Naive thymus-derived CD4-positive, alpha-beta T cell (primary cell): ENCODE measurements at regions not wholly inside any gene's neighbourhood (a gene's known extent, or its start where the extent isn't known, plus 50 kb on each side); places are given as distances from the start of the nearest gene placed in this dataset.

ENCODE experiments used
- ATAC-seq: fragments of 150-1000 bp; cut with Tn5 transposase; 2 replicates; pipeline ENCODE4 v1.10.0; 2021; ENCODE audit warnings: mild to moderate bottlenecking, moderate library complexity
- CTCF ChIA-PET: fragments of 350-600 bp; sonication (Branson Sonifier 250); formaldehyde crosslinking; loops from one replicate; lab custom pipeline; 2021; ENCODE audit warnings: antibody characterized with exemption; lab: Charles Lee
- POLR2A ChIA-PET: fragments of 350-600 bp; sonication (Branson Sonifier 250); formaldehyde crosslinking; loops from one replicate; lab custom pipeline; 2021; ENCODE audit warnings: antibody characterized with exemption, inconsistent platforms; lab: Charles Lee
- DNase-seq, 9 donors: peaks; one replicate each; pipeline versions ENCODE4 v3.0.0 to v3.0.0-alpha.2; 2020 to 2022; ENCODE audit warnings: mixed read lengths in 1 of 9
- H3K27ac ChIP-seq: one replicate; pipeline ENCODE4 v1.7.0; 2013; ENCODE audit warnings: mild to moderate bottlenecking, low read depth, low read length, moderate library complexity
- H3K27me3 ChIP-seq, 2 donors: one replicate each; pipeline ENCODE4 v1.7.0; 2013; ENCODE audit warnings: low read length in 2 of 2, mild to moderate bottlenecking in 2 of 2, moderate library complexity in 2 of 2; ENCODE audit not compliant: control insufficient read depth in 2 of 2, insufficient read depth in 2 of 2
- H3K36me3 ChIP-seq, 3 experiments: 1 replicate in 2 of 3; 2 replicates in 1 of 3; pipeline ENCODE4 v1.7.0; 2013; ENCODE audit warnings: low read length in 3 of 3, mild to moderate bottlenecking in 3 of 3, moderate library complexity in 1 of 3; ENCODE audit not compliant: insufficient read depth in 3 of 3, control insufficient read depth in 2 of 3
- H3K4me1 ChIP-seq, 2 donors: one replicate each; pipeline ENCODE4 v1.7.0; 2013; ENCODE audit warnings: low read length in 2 of 2, mild to moderate bottlenecking in 2 of 2, moderate library complexity in 1 of 2; ENCODE audit not compliant: control insufficient read depth in 2 of 2, insufficient read depth in 2 of 2
- H3K4me3 ChIP-seq: 2 replicates; pipeline ENCODE4 v1.7.0; 2013; ENCODE audit warnings: mild to moderate bottlenecking, low read length
- H3K9me3 ChIP-seq, 3 experiments: 1 replicate in 2 of 3; 2 replicates in 1 of 3; pipeline ENCODE4 v1.7.0; 2013; ENCODE audit warnings: low read length in 3 of 3; ENCODE audit not compliant: control insufficient read depth in 2 of 3
- H3K27ac Mint-ChIP-seq, 9 donors: one replicate each; pipeline ENCODE4 v1.8.0; 2020 to 2022; ENCODE audit warnings: mixed read lengths in 9 of 9, mild to moderate bottlenecking in 8 of 9, moderate library complexity in 5 of 9, inconsistent platforms in 2 of 9
- H3K27me3 Mint-ChIP-seq, 5 donors: one replicate each; pipeline ENCODE4 v1.8.0; 2021 to 2022; ENCODE audit warnings: mixed read lengths in 5 of 5, mild to moderate bottlenecking in 1 of 5
- H3K36me3 Mint-ChIP-seq, 5 donors: one replicate each; pipeline ENCODE4 v1.8.0; 2020 to 2022; ENCODE audit warnings: mixed read lengths in 5 of 5, mild to moderate bottlenecking in 3 of 5, inconsistent platforms in 1 of 5
- H3K4me1 Mint-ChIP-seq, 7 donors: one replicate each; pipeline ENCODE4 v1.8.0; 2020 to 2022; ENCODE audit warnings: mixed read lengths in 7 of 7, mild to moderate bottlenecking in 3 of 7, inconsistent platforms in 1 of 7
- H3K4me3 Mint-ChIP-seq, 10 donors: one replicate each; pipeline ENCODE4 v1.8.0; 2020 to 2022; ENCODE audit warnings: mild to moderate bottlenecking in 10 of 10, mixed read lengths in 10 of 10, moderate library complexity in 6 of 10, inconsistent platforms in 2 of 10
- H3K9me3 Mint-ChIP-seq, 11 donors: one replicate each; pipeline ENCODE4 v1.8.0; 2020 to 2022; ENCODE audit warnings: mixed read lengths in 11 of 11, mild to moderate bottlenecking in 4 of 11, inconsistent platforms in 1 of 11, moderate library complexity in 1 of 11
- intact Hi-C, 2 donors: fragments of 100-400 bp; cut with micrococcal nuclease; formaldehyde crosslinking; loops; one replicate each; pipeline ENCODE4 v1.15.1; 2023

DNA sequence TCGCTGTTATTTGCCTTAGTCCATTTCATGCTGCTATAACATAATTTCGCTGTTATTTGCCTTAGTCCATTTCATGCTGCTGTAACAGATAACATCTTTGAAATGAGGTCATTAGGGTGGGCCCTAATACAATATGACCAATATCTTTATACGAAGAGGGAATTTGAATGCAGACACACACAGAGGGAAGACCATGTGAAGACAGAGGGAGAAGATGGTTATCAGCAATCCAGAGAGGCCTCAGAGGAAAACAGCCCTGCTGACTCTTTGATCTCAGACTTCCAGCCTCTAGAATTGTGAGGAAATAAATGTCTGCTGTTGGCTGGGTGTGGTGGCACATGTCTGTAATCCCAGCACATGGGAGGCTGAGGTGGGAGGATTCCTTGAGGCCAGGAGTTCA, 404.9 kb downstream of the TYW1 start:
- Mint-ChIP-seq H3K4me3 (no peak overlapping the region), H3K36me3 (peaks cover 0 to 5% (median 0%) of the 10 kb centered on the region in 5 donors), H3K27ac (no peak overlapping the region), H3K27me3 (peaks cover 0 to 10% (median 0%) of the 10 kb centered on the region in 5 donors), H3K4me1 (no peaks in the 10 kb centered on the region), H3K9me3 (peaks cover 0 to 43% (median 14%) of the 10 kb centered on the region in 11 donors)
- H3K27me3 ChIP-seq = no peaks in the 10 kb centered on the region
- POLR2A ChIA-PET = no interaction called here
- CTCF ChIA-PET = no interaction called here
- intact Hi-C loops = no loop called here
- H3K9me3 ChIP-seq = peaks cover 0 to 4% (median 0%) of the 10 kb centered on the region in 3 experiments
- ATAC-seq = no peak
- H3K36me3 ChIP-seq = no peaks in the 10 kb centered on the region
- no peaks in the 10 kb centered on the region for H3K4me1 ChIP-seq
- no peak overlapping the region for H3K27ac ChIP-seq
- no peak overlapping the region for H3K4me3 ChIP-seq
- no peak for DNase-seq

DNA sequence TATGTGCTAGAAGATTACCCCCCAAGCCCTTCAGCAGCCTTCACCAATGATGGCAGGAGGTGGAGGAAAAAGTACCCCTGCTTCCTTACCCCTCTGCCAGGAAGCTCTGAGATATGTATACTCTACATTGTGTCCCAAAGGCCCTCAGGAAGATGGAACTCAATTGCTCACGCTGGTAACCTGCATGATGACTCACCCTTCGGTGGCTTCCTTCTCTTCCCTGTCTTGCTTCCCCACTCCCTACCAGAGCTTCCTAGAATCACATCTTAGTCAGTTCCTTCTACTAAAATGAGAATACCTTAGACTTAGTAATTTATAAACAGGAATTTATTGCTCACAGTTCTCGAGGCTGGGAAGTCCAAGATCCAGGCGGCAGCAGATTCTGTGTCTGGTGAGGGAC, 405.6 kb downstream of the TYW1 start:
- DNase-seq (no peak), ATAC-seq (no peak)
- H3K27me3 ChIP-seq = no peaks in the 10 kb centered on the region
- H3K27ac ChIP-seq = no peak overlapping the region
- H3K4me3 ChIP-seq = no peak overlapping the region
- no peaks in the 10 kb centered on the region for H3K36me3 ChIP-seq
- Mint-ChIP-seq H3K4me3 (no peak overlapping the region), H3K4me1 (no peaks in the 10 kb centered on the region), H3K36me3 (peaks cover 0 to 5% (median 0%) of the 10 kb centered on the region in 5 donors), H3K27ac (no peak overlapping the region), H3K9me3 (peaks cover 0 to 40% (median 12%) of the 10 kb centered on the region in 11 donors), H3K27me3 (peaks cover 0 to 10% (median 0%) of the 10 kb centered on the region in 5 donors)
- peaks cover 0 to 4% (median 0%) of the 10 kb centered on the region in 3 experiments for H3K9me3 ChIP-seq
- ChIA-PET CTCF (no interaction called here), POLR2A (no interaction called here)
- intact Hi-C loops = no loop called here
- no peaks in the 10 kb centered on the region for H3K4me1 ChIP-seq

DNA sequence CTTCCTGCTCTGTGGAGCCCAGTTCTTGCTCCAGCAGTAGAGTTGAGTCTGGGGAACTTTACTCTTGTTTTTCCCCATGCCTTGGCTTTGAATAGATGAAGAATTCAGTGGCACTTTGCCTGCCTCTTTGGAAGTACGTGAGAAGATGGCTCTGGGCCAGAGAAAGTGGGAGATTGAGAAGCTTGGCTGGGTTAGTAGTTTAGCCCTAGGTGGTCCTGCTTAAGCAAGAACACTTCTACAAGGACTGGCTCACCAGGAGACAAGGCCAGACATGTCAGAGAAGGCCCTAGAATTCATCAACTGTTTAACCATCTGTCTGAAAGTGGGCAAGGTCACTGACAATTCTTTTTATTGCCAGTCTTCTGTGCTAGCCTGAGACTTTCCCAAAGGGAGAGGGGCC, 410.3 kb downstream of the TYW1 start:
- no peak overlapping the region for H3K27ac ChIP-seq
- no peaks in the 10 kb centered on the region for H3K27me3 ChIP-seq
- ATAC-seq (no peak), DNase-seq (no peak)
- peaks cover 0 to 10% (median 5%) of the 10 kb centered on the region in 5 donors for H3K27me3 Mint-ChIP-seq
- no peaks in the 10 kb centered on the region for H3K36me3 Mint-ChIP-seq
- H3K9me3 ChIP-seq = no peaks in the 10 kb centered on the region
- intact Hi-C loops = no loop called here
- POLR2A ChIA-PET = no interaction called here
- peaks cover 0 to 27% (median 8%) of the 10 kb centered on the region in 11 donors for H3K9me3 Mint-ChIP-seq
- H3K27ac Mint-ChIP-seq = no peak overlapping the region
- H3K4me3 Mint-ChIP-seq = no peak overlapping the region
- H3K36me3 ChIP-seq = no peaks in the 10 kb centered on the region
- CTCF ChIA-PET = no interaction called here
- no peak overlapping the region for H3K4me3 ChIP-seq
- H3K4me1 ChIP-seq = no peaks in the 10 kb centered on the region
- H3K4me1 Mint-ChIP-seq = no peaks in the 10 kb centered on the region

DNA sequence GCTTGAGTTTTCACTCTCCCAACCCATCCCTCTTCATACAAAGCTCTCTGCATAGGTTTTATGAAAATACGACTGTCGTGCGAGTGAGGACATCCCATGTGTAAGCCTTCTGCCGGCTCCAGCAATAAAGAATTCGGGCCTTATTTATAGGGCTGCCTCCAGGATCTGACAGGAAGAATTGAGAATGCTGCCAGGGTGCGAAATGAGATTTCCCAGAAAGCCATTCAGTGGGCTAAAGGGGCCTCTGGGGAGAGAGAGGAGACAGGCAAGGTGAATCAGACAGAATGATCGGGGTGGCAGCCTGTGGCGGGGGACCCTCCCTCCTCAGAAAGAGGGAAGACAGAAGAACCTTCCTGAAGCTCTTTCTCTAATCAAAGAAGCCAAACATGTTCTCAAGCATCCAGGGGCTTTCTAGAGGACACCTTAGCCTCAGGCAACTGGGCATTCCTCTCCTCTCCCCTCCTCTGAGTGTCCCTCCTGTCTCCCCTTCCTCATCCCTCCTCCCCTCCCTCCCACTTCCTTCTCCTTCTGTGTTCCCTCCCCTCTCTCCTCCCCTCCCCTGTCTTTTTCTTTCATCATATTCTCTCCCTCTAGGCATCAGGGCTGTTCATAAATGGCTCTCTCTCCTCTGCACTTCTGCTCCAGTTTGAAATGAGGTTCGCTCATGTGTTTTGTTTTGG, 410.9 kb downstream of the TYW1 start:
- ChIA-PET CTCF (interaction anchor here (0.9 kb wide), 1 partner anchor 29 kb away, joined by 3 read pairs; no protein-coding TSS in a partner anchor), POLR2A (no interaction called here)
- no peaks in the 10 kb centered on the region for H3K4me1 Mint-ChIP-seq
- intact Hi-C loops = no loop called here
- H3K4me1 ChIP-seq = no peaks in the 10 kb centered on the region
- H3K36me3 ChIP-seq = no peaks in the 10 kb centered on the region
- peaks cover 0 to 10% (median 5%) of the 10 kb centered on the region in 5 donors for H3K27me3 Mint-ChIP-seq
- H3K4me3 ChIP-seq = no peak overlapping the region
- ATAC-seq (no peak), DNase-seq (no peak)
- H3K36me3 Mint-ChIP-seq = no peaks in the 10 kb centered on the region
- no peak overlapping the region for H3K27ac ChIP-seq
- no peak overlapping the region for H3K4me3 Mint-ChIP-seq
- peaks cover 0 to 25% (median 7%) of the 10 kb centered on the region in 11 donors for H3K9me3 Mint-ChIP-seq
- no peaks in the 10 kb centered on the region for H3K27me3 ChIP-seq
- H3K27ac Mint-ChIP-seq = no peak overlapping the region
- H3K9me3 ChIP-seq = no peaks in the 10 kb centered on the region

DNA sequence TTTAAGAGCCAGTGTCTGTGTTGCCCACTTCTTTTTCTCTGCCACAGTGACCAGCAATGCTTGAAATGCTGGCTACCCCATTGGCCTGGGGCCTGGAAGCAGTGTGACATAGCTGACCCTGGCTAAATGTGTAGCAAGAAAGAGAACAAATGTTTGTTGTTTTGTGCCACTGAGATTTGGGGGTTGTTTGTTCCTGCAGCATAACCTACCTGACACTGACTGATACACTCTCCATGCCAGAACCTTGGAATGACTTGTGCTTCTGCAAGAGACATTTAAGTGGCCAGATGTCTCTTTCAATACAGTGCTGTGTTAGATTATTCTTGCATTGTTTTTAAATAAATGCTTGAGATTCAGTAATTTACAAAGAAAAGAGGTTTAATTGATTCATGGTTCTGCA, 411.5 kb downstream of the TYW1 start:
- Mint-ChIP-seq H3K36me3 (peaks cover 0 to 3% (median 0%) of the 10 kb centered on the region in 5 donors), H3K27me3 (peaks cover 0 to 13% (median 7%) of the 10 kb centered on the region in 5 donors), H3K4me1 (no peaks in the 10 kb centered on the region), H3K27ac (no peak overlapping the region), H3K4me3 (no peak overlapping the region), H3K9me3 (peaks cover 0 to 25% (median 6%) of the 10 kb centered on the region in 11 donors)
- H3K27ac ChIP-seq = no peak overlapping the region
- no peaks in the 10 kb centered on the region for H3K36me3 ChIP-seq
- intact Hi-C loops = no loop called here
- ChIA-PET POLR2A (no interaction called here), CTCF (interaction anchor here (0.9 kb wide), 1 partner anchor 29 kb away, joined by 3 read pairs; no protein-coding TSS in a partner anchor)
- no peak for DNase-seq
- H3K4me1 ChIP-seq = no peaks in the 10 kb centered on the region
- no peaks in the 10 kb centered on the region for H3K9me3 ChIP-seq
- no peaks in the 10 kb centered on the region for H3K27me3 ChIP-seq
- ATAC-seq = no peak
- no peak overlapping the region for H3K4me3 ChIP-seq

DNA sequence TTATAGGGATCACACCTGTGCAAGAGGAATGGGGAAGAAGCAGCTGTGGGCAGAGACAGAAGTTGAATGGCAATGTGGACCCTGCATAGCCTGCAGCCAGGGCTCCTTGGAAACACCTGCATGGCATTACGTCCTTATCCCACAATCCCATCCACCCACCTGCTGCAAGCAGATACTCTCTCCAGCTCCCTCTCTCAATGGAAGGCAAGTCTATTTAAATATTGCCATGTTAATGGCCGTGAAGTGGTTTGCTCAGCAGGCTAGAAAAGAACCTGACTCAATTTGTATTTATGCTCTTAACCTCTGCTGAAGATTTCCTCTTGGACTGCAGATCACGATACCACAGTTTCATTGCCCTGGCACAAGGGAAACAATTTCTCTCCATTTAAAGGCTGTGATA, 417.0 kb downstream of the TYW1 start:
- Mint-ChIP-seq H3K9me3 (peaks cover 5 to 45% (median 15%) of the 10 kb centered on the region in 11 donors), H3K4me1 (no peaks in the 10 kb centered on the region), H3K27me3 (peaks cover 0 to 12% (median 10%) of the 10 kb centered on the region in 5 donors), H3K4me3 (no peak overlapping the region), H3K27ac (no peak overlapping the region), H3K36me3 (peaks cover 0 to 8% (median 0%) of the 10 kb centered on the region in 5 donors)
- POLR2A ChIA-PET = no interaction called here
- Histone ChIP-seq H3K27ac (no peak overlapping the region), H3K36me3 (no peaks in the 10 kb centered on the region), H3K9me3 (peaks cover 0 to 5% (median 0%) of the 10 kb centered on the region in 3 experiments), H3K4me3 (no peak overlapping the region), H3K27me3 (no peaks in the 10 kb centered on the region), H3K4me1 (no peaks in the 10 kb centered on the region)
- ATAC-seq (no peak), DNase-seq (no peak)
- intact Hi-C loops = no loop called here
- CTCF ChIA-PET = no interaction called here

DNA sequence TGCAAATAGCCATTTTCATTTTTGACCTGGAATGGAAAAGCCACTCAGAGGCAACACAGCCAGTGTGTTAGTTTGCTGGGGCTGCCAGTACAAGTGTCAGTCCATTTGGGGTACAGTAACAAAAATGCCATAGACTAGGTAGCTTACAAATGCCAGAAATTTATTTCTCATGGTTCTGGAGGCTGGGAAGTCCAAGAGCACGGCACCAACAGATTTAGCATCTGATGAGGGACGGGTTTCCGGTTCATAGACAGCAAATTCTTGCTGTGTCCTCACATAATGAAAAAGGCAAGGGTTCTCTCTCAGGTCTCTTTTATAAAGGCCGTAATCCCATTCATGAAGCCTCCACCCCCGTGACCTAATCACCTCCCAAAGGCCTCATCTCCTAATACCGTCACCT, 418.2 kb downstream of the TYW1 start:
- peaks cover 9 to 45% (median 17%) of the 10 kb centered on the region in 11 donors for H3K9me3 Mint-ChIP-seq
- H3K27ac Mint-ChIP-seq = no peak overlapping the region
- no peaks in the 10 kb centered on the region for H3K4me1 Mint-ChIP-seq
- intact Hi-C loops = no loop called here
- POLR2A ChIA-PET = no interaction called here
- Histone ChIP-seq H3K27me3 (no peaks in the 10 kb centered on the region), H3K27ac (no peak overlapping the region), H3K4me1 (no peaks in the 10 kb centered on the region), H3K9me3 (peaks cover 0 to 5% (median 0%) of the 10 kb centered on the region in 3 experiments), H3K4me3 (no peak overlapping the region), H3K36me3 (no peaks in the 10 kb centered on the region)
- no peak for ATAC-seq
- peaks cover 0 to 8% (median 0%) of the 10 kb centered on the region in 5 donors for H3K36me3 Mint-ChIP-seq
- no peak for DNase-seq
- no peak overlapping the region for H3K4me3 Mint-ChIP-seq
- CTCF ChIA-PET = no interaction called here
- peaks cover 0 to 16% (median 10%) of the 10 kb centered on the region in 5 donors for H3K27me3 Mint-ChIP-seq
